HEK293T (cell line): ENCODE measurements at regions not wholly inside any gene's neighbourhood (a gene's known extent, or its start where the extent isn't known, plus 50 kb on each side); places are given as distances from the start of the nearest gene placed in this dataset.
"Not testable (repeated sequence)": the region's sequence is repeated elsewhere in the genome, so short reads cannot be mapped to it uniquely, and the experiment has no call there.

ENCODE experiments used
- CTCF ChIA-PET: fragments of 350-600 bp; formaldehyde crosslinking; extraction: SDS; loops from one replicate; lab custom pipeline; 2021; ENCODE audit warnings: antibody characterized with exemption, inconsistent platforms; lab: Yijun Ruan, JAX
- POLR2A ChIA-PET: fragments of 350-600 bp; formaldehyde crosslinking; extraction: SDS; loops from one replicate; lab custom pipeline; 2020; ENCODE audit warnings: antibody characterized with exemption, inconsistent platforms; lab: Yijun Ruan, JAX
- DNase-seq: peaks from one replicate; pipeline ENCODE4 v3.0.0; 2012; ENCODE audit warnings: mixed read lengths; ENCODE audit errors: extremely low spot score
- ARNT ChIP-seq: fragments of 450-650 bp; IDR thresholded peaks from 2 replicates; pipeline ENCODE4 v1.6.1; 2017; ENCODE audit warnings: mild to moderate bottlenecking
- BHLHE40 ChIP-seq: fragments of 450-650 bp; IDR thresholded peaks from 2 replicates; pipeline ENCODE4 v1.6.1; 2016; ENCODE audit warnings: mild to moderate bottlenecking, moderate library complexity, borderline replicate concordance
- CTBP1 ChIP-seq: fragments of 450-650 bp; IDR thresholded peaks from 2 replicates; pipeline ENCODE4 v1.6.1; 2016; ENCODE audit warnings: borderline replicate concordance
- ELF4 ChIP-seq: fragments of 450-650 bp; IDR thresholded peaks from 2 replicates; pipeline ENCODE4 v1.6.1; 2017; ENCODE audit warnings: antibody characterized with exemption
- FOXA1 ChIP-seq: fragments of 450-650 bp; IDR thresholded peaks from 2 replicates; pipeline ENCODE4 v1.6.1; 2016; ENCODE audit warnings: mild to moderate bottlenecking
- FOXK2 ChIP-seq: fragments of 450-650 bp; IDR thresholded peaks from 2 replicates; pipeline ENCODE4 v1.6.1; 2016; ENCODE audit warnings: mild to moderate bottlenecking
- FOXM1 ChIP-seq: fragments of 450-650 bp; IDR thresholded peaks from 2 replicates; pipeline ENCODE4 v1.6.1; 2017; ENCODE audit warnings: mild to moderate bottlenecking, borderline replicate concordance
- HDGF ChIP-seq: fragments of 450-650 bp; IDR thresholded peaks from 2 replicates; pipeline ENCODE4 v1.6.1; 2017; ENCODE audit warnings: antibody characterized with exemption, borderline replicate concordance
- L3MBTL2 ChIP-seq: fragments of 450-650 bp; conservative IDR thresholded peaks from 2 replicates; pipeline ENCODE4 v1.6.1; 2016; ENCODE audit warnings: mild to moderate bottlenecking
- LEF1 ChIP-seq: fragments of 450-650 bp; IDR thresholded peaks from 2 replicates; pipeline ENCODE4 v1.6.1; 2017; ENCODE audit warnings: mild to moderate bottlenecking, borderline replicate concordance
- NFRKB ChIP-seq: fragments of 450-650 bp; IDR thresholded peaks from 2 replicates; pipeline ENCODE4 v1.6.1; 2016; ENCODE audit warnings: mild to moderate bottlenecking, moderate library complexity
- SP1 ChIP-seq: fragments of 450-650 bp; IDR thresholded peaks from 2 replicates; pipeline ENCODE4 v1.6.1; 2017
- SUZ12 ChIP-seq: fragments of 450-650 bp; IDR thresholded peaks from 2 replicates; pipeline ENCODE4 v1.6.1; 2016; ENCODE audit warnings: mild to moderate bottlenecking
- TARDBP ChIP-seq: fragments of 450-650 bp; IDR thresholded peaks from 2 replicates; pipeline ENCODE4 v1.6.1; 2016
- ZNF384 ChIP-seq: fragments of 450-650 bp; IDR thresholded peaks from 2 replicates; pipeline ENCODE4 v1.6.1; 2016
- TF ChIP-seq, protein P1 (sequence below): fragments of 450-650 bp; IDR thresholded peaks from 2 replicates; pipeline ENCODE4 v1.6.1; 2016

DNA sequence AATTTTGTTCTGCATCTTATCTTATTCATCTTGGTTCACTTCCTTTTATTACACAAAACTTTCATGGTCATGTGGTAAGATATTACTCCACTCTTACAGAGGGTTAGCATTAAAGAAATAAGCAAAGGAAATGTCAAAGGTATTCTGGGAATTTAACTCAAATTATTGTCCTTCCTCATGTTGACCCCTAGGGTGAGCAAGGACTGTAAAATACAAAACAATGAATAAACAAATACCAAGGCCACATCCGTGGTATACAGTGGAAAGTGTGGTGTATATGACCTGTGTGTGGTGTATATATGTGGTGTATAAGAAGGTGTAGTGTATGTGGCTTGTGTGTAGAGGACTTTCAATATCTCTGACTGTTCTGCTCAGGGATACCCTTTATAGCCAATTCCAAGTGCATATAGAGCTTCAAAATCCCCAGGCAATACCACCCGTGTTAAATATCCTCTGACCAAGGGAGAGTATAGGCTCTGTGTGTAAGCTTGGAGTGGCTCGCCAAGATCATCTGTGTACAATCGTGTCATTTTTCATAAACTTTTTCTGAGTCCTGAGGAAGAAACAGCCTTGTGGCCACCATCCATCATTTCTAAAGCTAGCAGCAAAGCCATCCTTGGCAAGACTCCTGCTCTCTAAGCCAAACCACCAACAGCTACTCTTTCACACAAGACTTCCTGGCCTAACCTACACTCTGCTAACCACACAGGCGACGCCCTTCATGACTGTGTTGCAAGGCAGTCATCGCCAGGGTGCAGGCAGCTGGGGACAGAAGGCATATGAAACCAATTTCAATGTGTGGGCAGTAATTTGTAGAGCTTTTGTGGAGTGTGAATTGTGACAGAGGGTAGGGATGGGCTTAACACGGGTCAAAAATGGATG lies 548.0 kb downstream of the ETS1 start:
- TF ChIP-seq SP1, result no peak
- TF ChIP-seq BHLHE40, result no peak
- no peak for TF ChIP-seq ELF4
- no peak for TF ChIP-seq HDGF
- no peak for TF ChIP-seq L3MBTL2
- TF ChIP-seq FOXA1, result no peak
- TF ChIP-seq CTBP1, result no peak
- TF ChIP-seq ZNF384, result no peak
- no peak for TF ChIP-seq TARDBP
- TF ChIP-seq SUZ12, result no peak
- TF ChIP-seq, protein P1, sequence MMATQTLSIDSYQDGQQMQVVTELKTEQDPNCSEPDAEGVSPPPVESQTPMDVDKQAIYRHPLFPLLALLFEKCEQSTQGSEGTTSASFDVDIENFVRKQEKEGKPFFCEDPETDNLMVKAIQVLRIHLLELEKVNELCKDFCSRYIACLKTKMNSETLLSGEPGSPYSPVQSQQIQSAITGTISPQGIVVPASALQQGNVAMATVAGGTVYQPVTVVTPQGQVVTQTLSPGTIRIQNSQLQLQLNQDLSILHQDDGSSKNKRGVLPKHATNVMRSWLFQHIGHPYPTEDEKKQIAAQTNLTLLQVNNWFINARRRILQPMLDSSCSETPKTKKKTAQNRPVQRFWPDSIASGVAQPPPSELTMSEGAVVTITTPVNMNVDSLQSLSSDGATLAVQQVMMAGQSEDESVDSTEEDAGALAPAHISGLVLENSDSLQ, result no peak
- no peak for TF ChIP-seq LEF1
- TF ChIP-seq FOXM1, result no peak
- TF ChIP-seq FOXK2, result no peak
- POLR2A ChIA-PET, result no interaction called here
- CTCF ChIA-PET, result interaction anchor here (0.8 kb wide), 1 partner anchor 738 kb away, joined by 3 read pairs; no protein-coding TSS in a partner anchor
- no peak for DNase-seq

DNA sequence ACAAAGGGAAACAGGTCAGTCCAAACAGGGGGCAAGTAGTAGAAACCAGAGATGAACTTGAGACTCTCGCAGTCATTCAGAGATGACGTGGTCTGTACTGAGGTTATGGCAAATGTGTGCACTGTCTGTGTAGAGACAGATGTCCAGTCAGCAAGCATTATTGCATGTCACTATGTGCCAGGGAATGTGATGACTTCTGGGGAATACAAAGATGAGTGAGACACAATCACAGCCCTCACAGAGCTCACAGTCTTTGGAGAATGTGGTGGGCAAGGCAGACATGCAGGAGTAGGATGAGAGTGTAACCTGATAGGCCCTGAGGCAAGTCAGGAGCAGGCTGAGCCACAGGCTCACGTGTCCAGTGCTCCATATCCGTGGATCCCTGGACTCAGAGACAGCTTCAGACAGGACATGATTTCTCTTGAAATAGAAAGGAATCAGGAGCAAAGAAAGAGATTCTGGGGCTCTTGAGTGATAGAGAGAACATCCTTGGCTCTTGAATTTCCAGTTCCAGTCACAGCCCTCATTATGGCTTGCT lies 550.7 kb downstream of the ETS1 start:
- TF ChIP-seq ZNF384 (no peak), LEF1 (no peak), FOXK2 (no peak), ELF4 (no peak), SUZ12 (no peak), L3MBTL2 (no peak), SP1 (no peak), TARDBP (no peak), FOXM1 (no peak), NFRKB (no peak), HDGF (no peak), CTBP1 (no peak), ARNT (no peak), FOXA1 (no peak), BHLHE40 (no peak)
- TF ChIP-seq, protein P1, result no peak
- POLR2A ChIA-PET, result no interaction called here
- CTCF ChIA-PET, result interaction anchor here (1.0 kb wide), 2 partner anchors 10 to 121 kb away, joined by 3 to 4 read pairs; no protein-coding TSS in a partner anchor
- no peak for DNase-seq

- TF ChIP-seq SUZ12 (no peak), LEF1 (no peak), FOXK2 (no peak), NFRKB (no peak), SP1 (no peak), ZNF384 (no peak), FOXM1 (no peak)
- ChIA-PET POLR2A (no interaction called here), CTCF (interaction anchor here (1.0 kb wide), 1 partner anchor 122 kb away, joined by 3 read pairs; no protein-coding TSS in a partner anchor)
- DNase-seq, result no peak
Measured at GRCh38 chr11:128036006-128036405, 551.4 kb downstream of the ETS1 start.

- CTCF ChIA-PET, POLR2A ChIA-PET: not testable (repeated sequence)
- DNase-seq, result peak; percentile 53
Measured at GRCh38 chr11:128031538-128032134, 555.7 kb downstream of the ETS1 start.

GRCh38 chr11:128029219-128029722 lies 558.1 kb downstream of the ETS1 start:
- CTCF ChIA-PET, result interaction anchor here (1.1 kb wide), 1 partner anchor 128 kb away, joined by 6 read pairs; no protein-coding TSS in a partner anchor
- DNase-seq, result no peak
- POLR2A ChIA-PET, result no interaction called here
- TF ChIP-seq HDGF (no peak), FOXM1 (no peak), ARNT (no peak), TARDBP (no peak), ELF4 (no peak), SUZ12 (no peak), ZNF384 (no peak), LEF1 (no peak), NFRKB (no peak)

DNA sequence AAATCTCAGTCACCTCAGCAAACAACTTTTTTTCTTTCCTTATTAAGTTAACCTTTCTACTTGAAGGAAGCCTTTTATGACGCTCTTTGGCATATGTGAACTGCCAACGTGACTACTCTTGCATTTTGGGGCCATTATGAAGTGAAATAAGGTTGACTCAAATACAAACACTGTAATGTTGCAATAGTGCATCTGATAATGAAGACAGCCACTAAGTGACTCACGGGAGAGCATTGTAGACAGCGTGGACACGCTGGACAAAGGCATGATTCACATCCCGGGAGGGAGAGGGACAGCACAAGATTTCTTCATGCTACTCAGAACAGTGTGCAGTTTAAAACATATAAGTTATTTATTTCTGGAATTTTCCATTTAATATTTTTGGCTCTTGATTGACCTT lies 560.8 kb downstream of the ETS1 start:
- TF ChIP-seq L3MBTL2 (no peak), FOXM1 (no peak), LEF1 (no peak)
- TF ChIP-seq, protein P1, result no peak
- POLR2A ChIA-PET, result no interaction called here
- CTCF ChIA-PET, result no interaction called here
- DNase-seq, result no peak
